KOPT-K1 (cell line): ENCODE measurements at regions not wholly inside any gene's neighbourhood (a gene's known extent, or its start where the extent isn't known, plus 50 kb on each side); places are given as distances from the start of the nearest gene placed in this dataset.

ENCODE experiments used
- H3K27ac ChIP-seq: fragments of 200-600 bp; sonication (generic); 2 replicates; pipeline ENCODE4 v1.5.1; 2016; ENCODE audit warnings: antibody characterized with exemption, mild to moderate bottlenecking, low read depth, low read length; ENCODE audit not compliant: poor library complexity, severe bottlenecking
- H3K36me3 ChIP-seq: fragments of 200-600 bp; sonication (generic); 2 replicates; pipeline ENCODE4 v1.5.1; 2017; ENCODE audit warnings: antibody characterized with exemption, mild to moderate bottlenecking, low read length, moderate library complexity; ENCODE audit not compliant: insufficient read depth
- H3K9me3 ChIP-seq: fragments of 200-600 bp; sonication (generic); 2 replicates; pipeline ENCODE4 v1.5.1; 2017; ENCODE audit warnings: antibody characterized with exemption, low read length, mild to moderate bottlenecking; ENCODE audit not compliant: insufficient read depth, poor library complexity, severe bottlenecking

DNA sequence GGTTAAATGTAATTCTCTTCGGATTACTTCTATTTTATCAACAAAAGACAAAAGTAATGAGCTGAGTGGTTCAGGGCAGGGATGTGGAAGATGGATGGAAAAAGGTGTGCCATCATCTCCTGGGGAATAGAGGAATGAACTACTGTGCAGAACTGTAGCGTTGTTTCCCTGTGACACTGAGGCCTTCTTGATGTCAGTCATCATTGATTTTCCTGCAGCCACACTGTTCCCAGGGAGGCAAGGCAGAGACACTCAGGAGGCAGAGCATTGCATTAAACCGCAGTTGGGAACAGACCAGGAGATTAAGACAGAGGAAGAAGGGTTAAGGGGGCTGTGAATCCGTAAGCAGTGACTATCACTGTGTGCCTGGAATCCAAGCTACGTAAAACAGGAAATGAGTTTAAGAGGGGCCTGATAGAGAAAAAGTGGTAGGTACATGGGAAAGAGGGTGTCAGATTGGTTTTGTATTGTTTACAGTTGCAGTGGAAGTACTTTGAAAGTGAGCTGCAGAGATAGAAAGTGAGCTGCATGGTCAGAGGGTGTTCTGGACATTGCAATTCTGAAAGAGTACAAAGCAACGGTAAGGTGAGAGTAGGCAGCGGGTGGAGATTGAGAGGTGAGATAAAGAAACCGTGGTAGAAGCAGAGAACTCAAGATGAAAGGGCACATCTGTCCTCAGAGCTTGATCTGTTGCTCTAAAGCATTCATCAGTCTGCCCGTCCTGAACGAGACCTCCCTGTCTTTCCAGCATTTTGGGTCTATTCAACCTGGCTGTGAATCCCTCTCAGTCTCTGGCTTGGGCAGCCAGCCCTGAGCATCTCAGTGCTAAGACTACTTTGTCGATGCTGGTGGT lies 793.4 kb upstream of the CELF4 start:
- H3K27ac ChIP-seq, result peak overlapping the region; percentile 44
- no peaks in the 10 kb centered on the region for H3K36me3 ChIP-seq
- no peaks in the 10 kb centered on the region for H3K9me3 ChIP-seq

DNA sequence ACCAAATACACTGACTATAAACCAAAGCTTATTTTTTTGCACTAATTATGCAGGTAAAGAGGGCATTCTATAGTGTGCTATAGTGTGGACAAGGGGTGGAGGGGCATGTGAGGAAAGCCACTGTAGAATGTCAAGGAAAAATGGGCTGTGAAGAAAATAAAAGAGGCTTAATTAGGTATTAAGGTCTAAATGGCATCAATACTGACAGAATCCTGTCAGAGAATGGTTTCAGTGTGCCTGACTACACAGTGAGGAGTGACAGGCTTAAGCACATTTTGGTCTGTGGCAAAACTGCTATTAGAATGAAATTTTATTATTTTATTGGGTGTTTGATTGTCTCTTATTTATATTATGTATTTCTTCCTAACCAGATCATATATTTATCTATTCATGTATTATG lies 787.6 kb upstream of the CELF4 start:
- H3K9me3 ChIP-seq, result no peaks in the 10 kb centered on the region

GRCh38 chr18:38350141-38350540 lies 784.5 kb upstream of the CELF4 start:
- Histone ChIP-seq H3K27ac (no peak overlapping the region), H3K36me3 (no peaks in the 10 kb centered on the region), H3K9me3 (no peaks in the 10 kb centered on the region)

More for the DNA sequence above, 787.6 kb upstream of the CELF4 start:
- no peak overlapping the region for H3K27ac ChIP-seq
- no peaks in the 10 kb centered on the region for H3K36me3 ChIP-seq

GRCh38 chr18:38330573-38330972 lies 765.0 kb upstream of the CELF4 start:
- H3K27ac ChIP-seq, result no peak overlapping the region
- H3K36me3 ChIP-seq, result no peaks in the 10 kb centered on the region
- no peaks in the 10 kb centered on the region for H3K9me3 ChIP-seq

DNA sequence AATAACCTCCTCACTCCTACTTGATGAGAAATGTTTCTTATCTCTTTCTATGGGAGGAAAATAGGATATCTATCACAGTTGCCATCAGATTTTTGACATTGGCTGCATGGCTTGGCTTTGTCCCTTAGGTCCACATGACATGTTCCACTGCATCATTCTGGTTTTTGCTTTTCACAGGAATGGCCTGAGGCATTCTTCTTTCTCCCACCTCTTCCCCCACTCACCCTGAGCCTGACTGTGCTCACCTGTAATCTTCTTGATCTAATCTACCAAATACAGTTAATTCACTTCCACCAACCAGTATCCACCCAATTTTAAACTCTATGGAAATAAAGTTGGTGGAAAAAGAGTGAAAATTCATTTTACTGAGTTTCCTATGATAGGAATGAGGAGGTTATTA lies 763.5 kb upstream of the CELF4 start:
- no peak overlapping the region for H3K27ac ChIP-seq
- no peaks in the 10 kb centered on the region for H3K9me3 ChIP-seq
- no peaks in the 10 kb centered on the region for H3K36me3 ChIP-seq

DNA sequence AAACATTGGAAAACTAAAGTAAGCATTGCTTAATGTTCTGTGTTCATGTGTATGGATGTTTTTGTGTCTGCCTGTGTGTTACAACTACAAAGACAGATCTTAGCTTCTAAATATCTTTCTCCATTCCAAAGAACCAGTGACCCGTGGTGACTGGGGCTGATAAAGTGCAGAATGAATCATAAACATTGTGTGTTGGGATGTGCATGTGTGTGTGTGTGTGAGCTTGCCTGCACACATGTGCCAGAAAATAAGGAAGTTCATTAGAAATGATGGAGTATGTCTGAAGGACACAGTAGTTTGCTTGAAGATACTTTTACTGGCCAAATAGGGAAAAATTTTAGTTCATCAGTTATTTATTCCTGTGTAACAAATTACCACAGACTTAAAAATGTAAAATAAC lies 756.6 kb upstream of the CELF4 start:
- H3K9me3 ChIP-seq, result no peaks in the 10 kb centered on the region
- no peak overlapping the region for H3K27ac ChIP-seq

DNA sequence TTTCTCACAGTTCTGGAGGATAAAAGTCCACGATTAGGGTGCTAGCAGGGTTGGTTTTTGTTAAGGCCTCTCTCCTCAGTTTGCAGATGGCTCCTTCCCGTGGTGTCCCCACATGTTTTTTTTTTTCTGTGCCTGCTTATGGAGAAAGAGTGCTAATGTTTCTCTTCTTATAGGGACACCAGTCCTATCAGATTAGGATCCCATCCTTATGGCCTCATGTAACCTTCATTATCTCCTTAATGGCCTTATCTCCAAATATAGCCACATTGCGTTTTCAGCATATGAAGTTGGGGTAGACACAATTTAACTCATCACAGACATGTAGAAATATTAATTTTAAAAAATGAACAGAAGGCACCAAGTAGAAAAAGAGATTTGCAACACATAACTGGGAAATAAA lies 755.7 kb upstream of the CELF4 start:
- Histone ChIP-seq H3K36me3 (no peaks in the 10 kb centered on the region), H3K27ac (no peak overlapping the region), H3K9me3 (no peaks in the 10 kb centered on the region)

More for the DNA sequence above, 756.6 kb upstream of the CELF4 start:
- no peaks in the 10 kb centered on the region for H3K36me3 ChIP-seq

DNA sequence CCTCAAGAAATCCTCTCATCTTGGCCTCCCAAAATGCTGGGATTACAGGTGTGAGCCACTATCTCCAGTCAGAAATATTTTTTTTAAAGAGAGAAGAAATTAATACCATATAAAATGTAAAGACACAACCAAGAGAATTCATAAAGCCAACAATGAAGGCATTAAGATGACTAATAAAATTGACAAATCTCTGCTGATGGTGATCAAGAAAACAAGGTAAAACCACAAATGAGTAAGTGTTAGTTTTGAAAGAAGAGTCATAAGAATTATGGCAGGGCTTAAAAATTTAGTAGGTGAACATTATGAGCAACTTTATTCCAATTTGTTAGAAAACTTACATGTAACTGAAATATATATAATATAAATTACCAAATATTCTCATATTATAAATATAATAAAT lies 752.8 kb upstream of the CELF4 start:
- no peaks in the 10 kb centered on the region for H3K36me3 ChIP-seq
- no peak overlapping the region for H3K27ac ChIP-seq
- no peaks in the 10 kb centered on the region for H3K9me3 ChIP-seq

DNA sequence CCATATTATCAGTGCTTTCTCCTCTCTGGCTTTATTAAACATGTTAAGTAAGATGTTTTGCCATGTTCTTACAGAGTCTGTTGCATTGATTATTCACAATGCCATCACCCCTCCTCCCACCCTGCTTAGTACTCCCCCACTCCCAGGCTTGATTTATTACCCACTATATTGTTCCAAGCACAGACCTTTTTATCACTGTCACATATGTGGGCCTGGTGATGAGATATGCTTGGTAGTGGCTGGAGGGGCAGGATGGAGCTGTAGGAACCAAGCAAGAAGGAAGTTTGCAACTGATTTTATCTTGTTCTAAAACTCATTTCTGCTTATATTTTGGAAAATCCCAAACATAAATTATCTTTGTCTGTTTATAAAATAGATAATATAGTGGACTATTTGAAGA lies 748.2 kb upstream of the CELF4 start:
- no peaks in the 10 kb centered on the region for H3K36me3 ChIP-seq
- no peaks in the 10 kb centered on the region for H3K9me3 ChIP-seq
- no peak overlapping the region for H3K27ac ChIP-seq

- H3K36me3 ChIP-seq, result no peaks in the 10 kb centered on the region
These were observed 746.9 kb upstream of the CELF4 start for GRCh38 chr18:38312532-38312931.

GRCh38 chr18:38310936-38311335 lies 745.3 kb upstream of the CELF4 start:
- no peaks in the 10 kb centered on the region for H3K9me3 ChIP-seq

More at GRCh38 chr18:38312532-38312931, 746.9 kb upstream of the CELF4 start:
- H3K27ac ChIP-seq, result no peak overlapping the region
- H3K9me3 ChIP-seq, result no peaks in the 10 kb centered on the region

DNA sequence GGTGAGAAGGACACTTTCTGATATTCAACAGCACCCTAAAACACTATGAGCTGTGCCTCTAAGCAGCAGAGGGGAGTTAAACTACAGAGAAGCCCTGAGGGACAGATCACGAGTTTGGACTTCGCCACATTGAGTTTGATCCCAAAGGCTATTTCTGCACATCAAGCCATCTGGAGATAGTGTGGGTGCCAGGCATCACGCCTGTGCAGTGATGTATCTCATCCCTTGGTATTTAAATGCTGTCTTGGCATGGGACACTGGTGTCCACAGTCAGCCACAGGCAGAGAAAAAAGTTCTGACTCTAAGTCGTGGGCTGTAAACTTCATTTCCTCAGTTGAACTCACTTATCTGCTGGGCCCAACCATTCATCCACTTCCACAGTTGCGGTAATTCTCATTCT lies 742.3 kb upstream of the CELF4 start:
- no peak overlapping the region for H3K27ac ChIP-seq
- H3K36me3 ChIP-seq, result no peaks in the 10 kb centered on the region
- H3K9me3 ChIP-seq, result no peaks in the 10 kb centered on the region

More at GRCh38 chr18:38310936-38311335, 745.3 kb upstream of the CELF4 start:
- Histone ChIP-seq H3K36me3 (no peaks in the 10 kb centered on the region), H3K27ac (no peak overlapping the region)

DNA sequence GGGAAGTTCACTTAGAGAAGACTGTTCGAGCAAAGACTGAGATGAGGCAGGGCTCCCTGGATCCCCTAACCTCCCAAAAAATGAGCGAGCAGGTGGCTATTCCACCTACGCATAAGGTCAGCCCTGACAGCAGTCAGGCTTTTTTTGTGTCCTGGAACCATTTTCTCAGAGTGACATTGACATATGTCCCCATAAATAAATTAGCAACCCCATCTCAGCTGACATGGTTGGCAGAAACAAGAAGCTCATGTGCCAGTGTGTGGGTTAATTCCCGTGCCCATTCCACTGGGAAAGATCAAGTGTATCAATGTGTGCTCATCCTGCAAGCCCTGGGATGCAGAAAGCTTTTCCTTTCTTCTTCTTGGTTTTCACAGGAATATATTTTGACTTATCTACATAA lies 740.4 kb upstream of the CELF4 start:
- no peak overlapping the region for H3K27ac ChIP-seq
- no peaks in the 10 kb centered on the region for H3K9me3 ChIP-seq
- H3K36me3 ChIP-seq, result no peaks in the 10 kb centered on the region

DNA sequence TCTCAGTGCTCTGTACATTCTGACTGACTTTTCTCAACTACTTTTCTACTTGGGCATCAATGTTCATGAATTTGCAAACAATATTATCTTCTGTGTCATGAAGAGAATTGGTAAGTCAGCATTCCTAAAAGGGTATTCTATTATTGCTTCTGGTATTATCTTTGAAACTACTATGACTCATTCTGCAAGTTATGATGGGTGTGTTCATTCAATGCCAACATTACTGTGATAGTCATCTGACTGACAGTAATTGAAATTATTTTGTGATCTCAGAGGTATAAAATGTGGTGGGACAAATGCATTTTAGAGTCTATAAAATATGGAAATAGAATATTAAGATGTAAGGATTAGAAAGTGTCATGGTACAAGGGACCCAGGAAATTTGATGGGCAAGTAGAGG lies 736.0 kb upstream of the CELF4 start:
- no peaks in the 10 kb centered on the region for H3K9me3 ChIP-seq
- no peak overlapping the region for H3K27ac ChIP-seq
- H3K36me3 ChIP-seq, result no peaks in the 10 kb centered on the region

GRCh38 chr18:38297910-38298309 lies 732.3 kb upstream of the CELF4 start:
- Histone ChIP-seq H3K36me3 (no peaks in the 10 kb centered on the region), H3K9me3 (no peaks in the 10 kb centered on the region), H3K27ac (no peak overlapping the region)

GRCh38 chr18:38290229-38290628 lies 724.6 kb upstream of the CELF4 start:
- Histone ChIP-seq H3K27ac (no peak overlapping the region), H3K9me3 (no peaks in the 10 kb centered on the region), H3K36me3 (no peaks in the 10 kb centered on the region)
